Frontal cortex (tissue), 3 donors: ENCODE measurements at regions not wholly inside any gene's neighbourhood (a gene's known extent, or its start where the extent isn't known, plus 50 kb on each side); places are given as distances from the start of the nearest gene placed in this dataset.

Experiments
- DNase-seq, 2 donors: peaks; one replicate each; pipeline ENCODE4 v3.0.0; 2012; ENCODE audit warnings: low spot score in 2 of 2
- FAIRE-seq: peaks from 2 replicates; lab custom pipeline; 2012; peaks lifted over from hg19 to GRCh38; lab: Jason Lieb, UNC
- donor health status: control.
- donor health status: control.
- donor health status: control.

- no peak for FAIRE-seq
- DNase-seq: no peak
These were observed 448.6 kb upstream of the MPDZ start for GRCh38 chr9:13728131-13728530.

- no peak for FAIRE-seq
These were observed 447.3 kb upstream of the MPDZ start for GRCh38 chr9:13726746-13727145.

GRCh38 chr9:13725516-13725915, 446.0 kb upstream of the MPDZ start:
- FAIRE-seq (no peak), DNase-seq (no peak)

More at GRCh38 chr9:13726746-13727145, 447.3 kb upstream of the MPDZ start:
- no peak for DNase-seq

- DNase-seq (no peak), FAIRE-seq (no peak)
These were observed 442.2 kb upstream of the MPDZ start for GRCh38 chr9:13721481-13722235.

GRCh38 chr9:13719981-13720676, 440.6 kb upstream of the MPDZ start:
- FAIRE-seq: no peak
- DNase-seq: no peak

GRCh38 chr9:13719446-13719845, 440.0 kb upstream of the MPDZ start:
- FAIRE-seq (no peak), DNase-seq (no peak)

- FAIRE-seq: no peak
These were observed 439.0 kb upstream of the MPDZ start for GRCh38 chr9:13718539-13718938.

GRCh38 chr9:13718086-13718485, 438.6 kb upstream of the MPDZ start:
- DNase-seq (no peak), FAIRE-seq (no peak)

More at GRCh38 chr9:13718539-13718938, 439.0 kb upstream of the MPDZ start:
- DNase-seq: no peak

- FAIRE-seq (no peak), DNase-seq (no peak)
These were observed 438.0 kb upstream of the MPDZ start for GRCh38 chr9:13717322-13718054.

- no peak for DNase-seq
- no peak for FAIRE-seq
These were observed 437.3 kb upstream of the MPDZ start for GRCh38 chr9:13716601-13717321.

GRCh38 chr9:13716090-13716489, 436.6 kb upstream of the MPDZ start:
- DNase-seq: no peak
- FAIRE-seq: no peak

GRCh38 chr9:13715430-13715829, 435.9 kb upstream of the MPDZ start:
- DNase-seq: no peak
- FAIRE-seq: no peak

- DNase-seq (no peak), FAIRE-seq (no peak)
These were observed 428.4 kb upstream of the MPDZ start for GRCh38 chr9:13707612-13708576.

GRCh38 chr9:13705918-13706317, 426.4 kb upstream of the MPDZ start:
- FAIRE-seq (no peak), DNase-seq (no peak)

- no peak for DNase-seq
- no peak for FAIRE-seq
These were observed 425.9 kb upstream of the MPDZ start for GRCh38 chr9:13705373-13705772.

- FAIRE-seq: no peak
- DNase-seq: no peak
These were observed 411.1 kb upstream of the MPDZ start for GRCh38 chr9:13690595-13690994.

- no peak for DNase-seq
- FAIRE-seq: no peak
These were observed 410.4 kb upstream of the MPDZ start for GRCh38 chr9:13689925-13690324.

GRCh38 chr9:13688990-13689600, 409.6 kb upstream of the MPDZ start:
- FAIRE-seq (no peak), DNase-seq (no peak)
